CD4-positive, alpha-beta T cell treated with Interleukin-6 at 100 ng/mL for 8 hours (primary cell): ENCODE measurements at regions not wholly inside any gene's neighbourhood (a gene's known extent, or its start where the extent isn't known, plus 50 kb on each side); places are given as distances from the start of the nearest gene placed in this dataset.

Experiments used
- DNase-seq: peaks from one replicate; pipeline ENCODE4 v3.0.0-alpha.2; 2020; ENCODE audit warnings: mixed read lengths, low spot score

- DNase-seq = no peak
Observed at GRCh38 chr13:107573184-107573583, 642.2 kb downstream of the LIG4 start.

DNA sequence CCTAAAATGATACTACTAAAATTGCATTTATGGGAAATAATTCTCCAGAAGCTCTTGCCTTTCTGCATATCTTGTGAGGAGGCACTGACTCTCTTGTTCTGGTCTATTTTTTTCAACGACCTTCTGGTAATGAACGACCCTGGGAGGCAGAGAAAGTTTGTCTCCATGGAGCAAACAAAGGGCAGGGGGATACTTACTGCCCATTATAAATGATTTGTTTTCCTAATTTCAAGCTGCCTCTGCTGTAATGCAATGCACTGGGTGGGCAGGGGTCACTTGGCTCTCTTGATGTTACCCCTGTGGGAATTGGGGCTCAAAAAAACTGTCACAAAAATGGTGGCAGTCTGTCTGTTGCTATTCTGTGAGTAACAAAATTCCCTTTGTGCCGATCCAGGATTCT, 643.2 kb downstream of the LIG4 start:
- DNase-seq = no peak

- no peak for DNase-seq
Observed at GRCh38 chr13:107568181-107568580, 647.2 kb downstream of the LIG4 start.

- no peak for DNase-seq
Observed at GRCh38 chr13:107563099-107563925, 652.0 kb downstream of the LIG4 start.

DNA sequence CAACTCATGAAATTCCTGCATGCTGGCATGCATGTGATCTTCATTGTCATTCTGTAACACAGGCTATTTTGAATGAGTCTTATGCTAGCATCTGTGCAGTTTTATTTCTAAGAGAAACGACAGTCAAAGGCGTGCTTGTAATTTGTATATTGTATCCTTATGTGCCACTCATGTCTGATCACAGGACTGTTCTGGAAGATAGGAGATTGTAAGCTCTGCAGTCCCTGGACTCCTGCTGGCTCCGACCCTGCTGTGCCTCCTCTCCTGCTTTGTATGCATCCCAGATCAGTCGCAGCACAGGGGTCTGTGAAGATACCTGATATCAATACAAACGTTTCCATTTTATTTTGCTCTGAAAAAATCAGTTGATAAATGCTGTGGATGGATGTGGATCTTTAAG, 653.1 kb downstream of the LIG4 start:
- no peak for DNase-seq

DNA sequence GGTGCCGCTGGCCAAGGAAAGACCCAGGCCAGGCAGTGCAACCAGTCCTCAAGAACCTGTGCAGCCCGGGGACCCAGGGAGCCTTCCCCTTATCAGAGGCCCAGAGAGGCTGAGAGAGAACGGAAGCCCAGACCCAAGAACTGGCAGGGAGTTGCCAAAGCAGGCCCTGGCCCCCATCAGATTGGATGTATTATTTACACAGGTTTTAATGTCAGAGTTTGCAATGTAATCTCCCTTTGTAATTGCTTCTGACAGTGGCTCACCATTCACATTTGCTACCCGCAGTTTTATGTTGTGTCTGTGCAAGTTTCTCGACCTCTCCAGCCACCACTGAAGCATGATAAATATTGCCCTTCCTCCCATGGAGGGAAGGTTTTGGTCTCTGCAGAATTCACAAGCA, 660.9 kb downstream of the LIG4 start:
- DNase-seq = no peak

DNA sequence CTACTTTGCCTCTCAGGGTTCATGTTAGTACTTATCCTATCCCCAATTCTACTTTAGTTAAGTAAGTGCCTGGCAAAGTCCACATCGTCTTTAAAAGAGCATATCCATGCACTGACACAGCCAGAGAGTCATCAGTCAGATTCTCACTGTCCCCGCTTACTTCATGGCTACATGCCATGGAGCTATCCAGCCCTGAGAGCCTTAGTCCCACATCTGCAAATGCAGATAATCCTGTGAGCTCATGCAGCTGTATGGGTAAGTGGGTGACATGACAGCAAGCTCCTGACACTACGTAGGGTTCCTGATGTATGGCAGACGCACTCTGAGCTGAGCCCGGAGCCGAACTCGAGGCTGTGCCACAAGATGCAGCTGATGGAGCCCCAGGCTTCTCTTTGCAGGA, 661.5 kb downstream of the LIG4 start:
- DNase-seq = no peak

- no peak for DNase-seq
Observed at GRCh38 chr13:107551521-107551920, 663.8 kb downstream of the LIG4 start.

DNA sequence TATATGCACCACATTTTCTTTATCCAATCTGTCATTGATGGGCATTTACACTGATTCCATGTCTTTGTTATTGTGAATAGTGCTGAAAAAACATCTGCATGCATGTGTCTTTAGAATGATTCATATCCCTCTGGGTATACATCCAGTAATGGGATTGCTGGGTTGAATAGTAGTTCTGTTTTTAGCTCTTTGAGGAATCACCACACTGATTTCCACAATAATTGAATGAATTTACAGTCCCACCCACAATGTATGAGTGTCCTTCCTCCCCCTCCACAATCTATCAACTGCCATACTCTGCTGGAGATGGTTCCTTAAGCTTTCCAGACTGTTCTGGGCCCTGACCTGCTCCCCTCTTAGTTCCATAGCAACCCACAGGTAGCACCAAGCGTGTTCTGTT, 667.0 kb downstream of the LIG4 start:
- no peak for DNase-seq

- DNase-seq = no peak
Observed at GRCh38 chr13:107545946-107546502, 669.3 kb downstream of the LIG4 start.

- no peak for DNase-seq
Observed at GRCh38 chr13:107534548-107534947, 680.8 kb downstream of the LIG4 start.

- no peak for DNase-seq
Observed at GRCh38 chr13:107531816-107532215, 683.5 kb downstream of the LIG4 start.

DNA sequence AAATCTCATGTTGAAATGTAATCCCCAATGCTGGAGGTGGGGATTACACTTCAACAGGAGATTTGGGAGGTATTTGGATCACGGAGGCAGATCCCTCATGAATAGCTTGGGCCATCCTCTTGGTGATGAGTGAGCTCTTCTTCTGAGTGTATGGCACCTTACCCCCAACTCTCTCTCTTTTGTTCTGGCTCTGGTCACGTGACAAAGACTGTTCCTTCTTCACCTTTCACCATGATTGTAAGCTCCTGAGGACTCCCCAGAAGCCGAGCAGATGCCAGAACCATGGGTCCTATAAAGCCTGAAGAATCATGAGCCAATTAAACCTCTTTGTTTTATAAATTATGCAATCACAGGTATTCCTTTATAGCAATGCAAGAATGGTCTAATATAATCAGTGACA, 684.2 kb downstream of the LIG4 start:
- no peak for DNase-seq

DNA sequence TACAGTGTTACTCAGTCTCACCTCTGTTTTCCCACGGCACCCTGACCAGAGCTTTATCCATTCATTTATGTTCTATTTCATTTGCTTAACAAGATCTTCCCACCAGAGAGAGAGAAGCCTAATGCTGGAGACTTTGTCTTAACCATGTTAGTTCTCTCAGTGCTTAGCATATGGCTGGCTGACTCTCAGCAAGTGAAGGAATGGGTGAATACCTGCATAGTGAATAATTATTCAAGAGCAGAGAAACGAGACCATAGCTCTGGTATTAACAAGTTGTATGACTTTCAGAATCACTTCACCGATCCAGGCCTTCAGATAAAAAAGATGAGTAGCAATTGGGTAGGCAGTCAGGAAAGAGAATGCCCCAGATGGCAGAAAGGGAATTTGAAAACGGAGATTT, 686.3 kb downstream of the LIG4 start:
- DNase-seq = no peak

- DNase-seq = no peak
Observed at GRCh38 chr13:107518780-107519179, 696.6 kb downstream of the LIG4 start.

DNA sequence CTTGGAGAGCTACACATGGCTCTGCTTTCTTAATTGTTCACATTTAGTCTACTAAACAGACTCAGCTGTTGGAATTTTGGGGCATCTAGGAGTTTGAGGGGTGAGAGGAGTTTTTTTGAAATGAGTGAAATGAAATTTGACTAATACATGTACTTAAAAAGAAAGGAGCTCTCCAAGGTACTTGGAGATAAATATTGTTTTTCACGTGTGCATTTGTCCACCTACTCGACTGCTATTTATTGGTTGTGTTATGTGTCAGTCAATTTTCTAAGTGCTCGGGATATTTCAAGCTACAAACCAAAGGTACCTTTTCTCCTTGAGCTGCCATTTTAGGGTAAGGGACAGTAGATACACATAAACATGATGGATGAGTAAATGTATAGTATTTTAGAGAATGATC, 697.0 kb downstream of the LIG4 start:
- DNase-seq = no peak

DNA sequence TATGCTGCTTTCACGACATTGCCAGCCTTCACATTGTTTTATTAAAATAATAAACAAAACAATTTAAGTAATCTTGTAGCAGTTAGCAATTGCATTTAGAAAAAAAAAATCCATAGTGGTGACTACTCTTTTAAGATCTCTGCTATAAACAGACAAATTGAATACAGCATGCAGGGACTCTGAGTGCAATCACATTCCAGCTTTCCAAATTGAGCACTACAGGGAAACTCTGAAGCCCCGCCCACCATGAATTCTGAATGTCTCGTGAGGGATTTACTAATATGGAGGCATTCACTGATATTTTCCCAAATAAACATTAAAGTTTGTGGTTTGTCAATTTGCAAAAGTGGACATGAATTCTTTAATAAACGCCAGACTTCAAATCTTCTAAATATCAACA, 698.8 kb downstream of the LIG4 start:
- DNase-seq = no peak

DNA sequence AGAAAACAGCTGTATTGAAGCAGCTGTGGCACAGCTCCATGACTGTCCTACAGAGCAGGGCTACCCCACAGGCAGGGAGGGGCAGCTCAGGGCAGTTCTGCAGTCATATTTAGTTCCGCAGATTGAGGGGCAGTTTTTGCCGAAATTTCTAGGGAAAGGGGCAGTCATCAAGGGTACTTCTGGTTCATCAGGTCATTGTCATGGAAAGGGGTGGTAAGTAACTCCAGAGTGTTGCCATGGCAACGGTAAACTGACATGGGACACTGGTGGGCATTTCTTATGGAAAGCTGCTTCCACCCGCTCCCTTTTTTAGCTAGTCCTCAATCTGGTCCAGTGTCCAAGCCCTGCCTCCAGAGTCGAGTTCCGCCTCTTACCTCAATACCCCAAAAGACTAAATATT, 702.8 kb downstream of the LIG4 start:
- DNase-seq = no peak

DNA sequence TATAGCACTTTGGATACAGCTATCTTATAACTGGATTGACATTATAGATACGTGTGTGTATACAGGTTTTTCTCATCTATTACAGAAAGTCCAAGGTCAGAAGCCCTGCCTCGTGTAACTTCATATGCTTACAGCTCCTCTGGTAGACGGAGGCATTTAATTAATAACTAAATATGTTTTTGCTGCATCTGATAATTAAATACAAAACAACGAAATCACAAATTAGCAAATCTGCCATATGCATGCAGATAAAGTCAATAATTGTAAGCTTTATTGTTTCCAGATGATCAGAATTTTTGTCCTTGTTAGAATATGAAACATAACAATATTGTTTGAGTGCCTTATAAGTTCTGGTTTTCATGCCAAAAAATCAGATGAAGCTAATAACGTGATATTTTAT, 717.7 kb downstream of the LIG4 start:
- DNase-seq = no peak

DNA sequence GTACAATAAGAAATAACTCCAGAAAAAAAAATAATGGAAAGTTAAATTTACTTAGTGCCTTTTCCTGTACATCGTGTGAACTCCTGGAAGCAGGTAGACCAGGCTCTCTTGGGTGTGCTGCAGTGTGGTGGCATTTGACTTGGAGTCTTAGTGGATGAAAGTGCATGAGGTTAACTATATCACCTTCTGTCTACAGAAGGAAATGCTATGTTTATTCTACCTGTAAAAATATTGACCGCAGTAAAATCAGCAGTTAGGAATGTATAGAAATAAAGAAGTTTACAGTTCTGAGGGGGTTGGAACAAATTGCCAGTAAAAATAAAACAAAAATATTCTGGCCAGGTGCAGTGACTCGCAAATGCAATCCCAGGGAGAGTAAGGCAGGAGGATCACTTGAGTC, 722.1 kb downstream of the LIG4 start:
- no peak for DNase-seq

DNA sequence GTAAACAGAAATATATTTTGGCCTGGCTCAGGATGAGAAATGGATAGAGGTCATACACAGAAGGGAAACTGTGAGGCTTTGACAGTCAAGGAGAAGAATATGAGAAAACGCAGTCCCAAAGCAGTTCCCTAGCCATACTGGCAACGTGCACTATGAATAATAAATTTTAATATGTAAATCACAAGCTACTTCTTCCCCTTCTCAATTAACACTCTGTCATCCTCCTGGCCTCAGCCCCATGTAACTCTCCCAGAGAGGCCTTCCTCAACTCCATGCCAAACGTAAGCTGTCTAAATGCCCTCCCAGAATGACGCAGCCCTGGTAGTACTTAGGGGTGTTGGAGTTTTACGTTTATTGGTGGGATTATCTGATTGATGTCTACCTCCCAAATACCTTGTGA, 732.6 kb downstream of the LIG4 start:
- no peak for DNase-seq

DNA sequence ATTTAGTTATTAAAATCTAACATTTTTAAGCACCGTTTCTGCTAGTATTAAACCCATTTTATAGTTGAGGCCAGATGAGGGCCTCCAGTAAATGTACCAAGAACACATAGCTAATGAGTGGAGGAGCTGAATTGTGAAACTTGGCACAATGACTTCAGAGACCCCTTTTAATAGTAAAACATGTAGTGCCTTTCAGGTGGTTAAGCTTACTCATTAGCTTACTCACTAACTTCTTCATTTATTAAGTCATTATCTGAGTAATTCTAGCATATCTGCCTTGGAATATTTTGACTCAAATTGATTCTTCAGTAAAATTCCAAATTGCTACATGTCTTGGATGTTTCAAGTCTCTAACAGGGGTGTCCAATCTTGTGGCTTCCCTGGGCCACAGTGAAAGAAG, 735.2 kb downstream of the LIG4 start:
- DNase-seq = no peak

- DNase-seq = no peak
Observed at GRCh38 chr13:107477772-107478379, 737.5 kb downstream of the LIG4 start.
